Inferior parietal cortex (tissue), 1 donor: ENCODE measurements at regions not wholly inside any gene's neighbourhood (a gene's known extent, or its start where the extent isn't known, plus 50 kb on each side); places are given as distances from the start of the nearest gene placed in this dataset.
"Not testable (repeated sequence)": the region's sequence is repeated elsewhere in the genome, so short reads cannot be mapped to it uniquely, and the experiment has no call there.

Source experiments
- DNase-seq: peaks from one replicate; pipeline ENCODE4 v3.0.0-alpha.2; 2016; ENCODE audit errors: extremely low spot score

DNA sequence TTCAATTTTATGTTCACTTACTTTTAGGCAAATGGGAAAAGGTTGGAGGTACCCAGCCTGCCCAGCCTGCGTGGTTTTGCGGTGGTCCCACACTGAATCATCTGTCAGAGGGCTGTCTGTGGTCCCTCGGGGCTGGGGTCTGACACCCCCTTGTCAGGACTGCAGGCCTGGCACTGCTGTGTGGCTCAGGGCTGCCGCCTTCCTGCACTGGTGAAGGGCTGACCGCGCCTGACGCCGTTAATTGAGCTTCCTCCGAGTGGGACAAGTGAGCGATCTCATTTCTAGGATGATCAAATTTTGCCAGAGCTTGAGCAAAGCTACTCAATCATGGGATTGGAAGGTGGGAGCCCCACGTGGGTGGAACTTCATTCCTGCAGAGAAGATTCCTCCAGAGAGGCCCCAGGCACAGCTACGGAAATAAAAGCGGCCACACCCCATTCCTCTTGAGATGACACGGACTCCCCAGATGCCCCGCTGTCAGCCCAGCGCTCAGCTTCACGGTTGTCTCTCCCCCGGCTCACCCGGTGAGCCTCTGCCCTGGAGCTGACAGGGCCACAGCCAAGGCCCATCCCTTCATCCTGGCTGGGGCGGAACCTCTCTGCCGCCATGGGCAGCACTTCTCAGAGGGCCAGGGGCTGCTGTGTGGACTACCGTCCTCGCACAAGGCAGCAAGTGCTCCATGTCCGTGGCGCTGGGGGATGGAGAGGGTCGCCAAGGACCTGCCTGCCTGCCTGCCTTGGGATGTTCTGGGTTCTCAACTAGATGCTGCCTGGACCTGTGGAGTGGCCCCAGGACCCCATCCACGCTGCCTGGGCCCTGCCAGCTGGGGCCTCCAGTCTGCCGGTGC is 215.5 kb upstream of the SGCG start:
- not testable (repeated sequence) for DNase-seq

DNA sequence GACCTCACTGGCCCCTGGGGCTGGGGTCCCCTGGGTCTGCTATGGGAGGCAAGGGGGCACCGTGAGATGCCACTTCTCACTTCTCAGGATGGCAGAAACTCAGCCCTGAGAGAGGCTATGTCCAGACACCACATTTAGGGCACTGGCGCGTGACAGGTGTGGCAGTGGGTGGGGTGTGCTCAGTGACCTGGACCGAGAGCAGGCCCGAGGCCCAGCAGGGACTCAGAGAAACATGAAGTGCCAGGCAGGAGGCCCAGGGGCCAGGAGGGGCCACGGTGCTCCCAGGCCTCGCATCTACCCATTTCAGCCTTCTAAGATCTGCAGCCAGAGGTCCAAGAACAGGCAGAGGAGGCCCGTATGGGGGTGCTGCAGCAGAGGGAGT is 214.9 kb upstream of the SGCG start:
- DNase-seq: not testable (repeated sequence)

DNA sequence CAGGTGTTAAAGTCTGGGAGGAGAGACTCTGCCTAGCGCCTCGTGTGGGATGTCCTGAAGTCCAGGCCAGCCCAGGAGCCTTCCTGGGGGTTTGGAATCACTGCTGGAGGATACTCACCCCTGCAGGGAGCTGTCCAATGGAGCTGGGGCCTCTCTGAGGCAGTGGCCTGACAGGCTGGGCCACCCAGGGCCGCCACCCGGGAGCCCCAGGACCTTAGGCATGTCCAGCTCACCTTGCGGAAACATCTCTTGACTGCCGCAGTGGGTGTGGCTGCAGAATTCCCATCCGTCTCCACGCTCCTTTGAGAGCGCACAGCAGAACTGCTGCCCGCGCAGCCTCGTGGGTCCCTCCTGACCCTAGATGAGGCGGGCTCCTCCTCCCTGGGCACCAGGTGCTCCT is 214.0 kb upstream of the SGCG start:
- not testable (repeated sequence) for DNase-seq

DNA sequence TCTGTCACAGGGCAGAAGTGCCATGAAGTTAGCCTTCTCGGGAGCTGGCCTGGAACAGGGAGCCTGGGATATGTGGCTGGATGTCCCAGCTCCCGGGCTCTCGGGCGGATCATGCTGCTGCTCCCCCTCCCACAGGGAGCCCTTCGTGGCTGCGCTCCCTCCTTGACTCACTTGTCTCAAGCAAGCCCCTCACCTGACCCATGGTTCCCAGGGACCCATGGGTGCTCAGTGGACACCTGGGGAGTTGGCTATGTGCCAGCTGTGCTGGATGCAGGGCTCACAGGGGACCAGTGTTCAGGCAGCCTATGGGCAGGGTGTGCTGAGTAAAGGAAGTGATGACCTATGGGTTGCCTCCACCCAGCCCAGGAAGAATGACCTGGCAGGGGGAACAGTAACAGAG is 213.1 kb upstream of the SGCG start:
- DNase-seq: no peak

DNA sequence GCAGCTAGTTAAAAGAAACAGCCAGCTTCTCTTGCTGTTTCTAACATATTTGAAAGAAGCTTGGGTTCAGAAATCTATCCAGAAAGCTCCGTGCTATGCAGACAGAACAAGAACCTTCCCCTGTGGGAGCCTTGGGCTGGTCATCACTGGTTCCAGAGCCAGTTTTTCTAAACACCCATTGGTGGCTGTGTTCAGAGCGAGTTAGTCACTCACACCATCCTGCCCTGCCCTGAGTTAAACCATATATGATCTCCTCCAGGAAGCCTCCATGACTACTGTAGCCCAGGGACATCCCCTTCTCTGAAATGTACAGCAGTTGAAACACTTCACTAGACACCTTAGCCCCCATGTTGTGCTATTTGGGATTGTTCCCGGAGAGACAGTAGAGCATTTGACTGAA is 200.8 kb upstream of the SGCG start:
- DNase-seq: no peak

GRCh38 chr13:22980936-22981335 is 199.8 kb upstream of the SGCG start:
- no peak for DNase-seq

DNA sequence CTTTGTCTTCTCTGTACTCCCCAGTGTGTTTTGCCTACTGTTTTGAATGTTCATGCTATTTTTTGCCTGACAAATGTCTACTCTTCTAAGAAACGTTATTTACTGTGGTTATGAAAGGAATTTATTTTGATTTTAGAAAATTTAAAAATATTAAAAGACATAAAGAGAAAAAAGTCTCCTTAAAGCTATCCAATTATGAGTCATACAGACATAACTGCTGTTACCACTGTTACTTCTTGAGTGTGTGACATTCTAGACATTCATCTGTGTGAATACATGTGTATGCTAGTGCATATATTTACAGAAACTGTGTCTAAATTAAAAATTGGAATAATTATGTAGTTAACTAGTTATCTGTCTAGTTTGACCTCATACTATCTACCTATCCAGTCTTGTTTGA is 187.6 kb upstream of the SGCG start:
- DNase-seq: no peak

DNA sequence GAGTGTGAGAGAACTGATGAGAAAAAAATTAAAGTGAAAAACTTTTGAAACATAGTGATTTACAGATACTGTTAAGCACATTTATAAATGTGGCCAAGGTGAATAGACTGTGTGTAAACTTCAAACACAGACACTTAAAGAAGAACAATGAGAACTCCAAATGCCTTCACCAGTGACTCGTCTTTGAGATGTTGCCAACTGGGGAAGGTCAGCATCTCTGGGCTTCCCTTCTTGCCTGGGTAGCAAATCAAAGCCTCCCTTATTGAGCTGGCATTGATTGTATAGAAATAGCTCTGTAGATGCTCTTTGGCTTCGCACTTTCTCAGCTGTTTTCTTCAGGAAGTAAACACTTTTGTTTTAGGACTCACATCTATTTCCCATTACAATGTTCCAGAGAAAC is 177.3 kb upstream of the SGCG start:
- no peak for DNase-seq

GRCh38 chr13:23007426-23007825 is 173.4 kb upstream of the SGCG start:
- DNase-seq: no peak

- DNase-seq: no peak
Measured at GRCh38 chr13:23018143-23018542, 162.6 kb upstream of the SGCG start.

DNA sequence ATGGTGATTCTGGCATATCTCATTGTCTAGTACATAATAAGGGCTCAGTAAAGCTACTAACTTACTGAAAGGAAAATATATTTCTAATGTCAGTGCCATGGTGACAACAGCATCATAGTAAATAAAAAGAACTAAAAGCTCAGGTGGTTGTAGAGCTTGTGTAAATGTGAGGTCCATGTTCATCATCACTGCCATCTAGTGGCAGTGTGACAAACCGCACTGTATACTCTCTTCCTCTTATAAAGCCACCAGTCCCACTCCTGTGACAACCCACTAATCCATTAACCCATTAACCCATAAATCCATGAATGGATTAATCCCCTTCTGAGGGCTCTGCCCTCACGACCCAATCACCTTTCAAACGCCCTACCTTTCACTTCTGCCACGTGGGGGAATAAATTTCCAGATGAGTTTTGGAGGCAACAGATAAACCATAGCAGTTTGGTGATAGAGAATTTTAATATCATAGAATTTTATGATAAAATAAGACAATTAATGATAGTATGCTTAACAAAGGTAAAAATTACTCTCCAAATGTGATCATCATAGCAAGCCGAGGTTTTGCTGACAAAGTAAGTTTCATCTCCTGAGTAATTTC is 160.4 kb upstream of the SGCG start:
- DNase-seq: peak; percentile 73

GRCh38 chr13:23021906-23022305 is 158.9 kb upstream of the SGCG start:
- DNase-seq: peak; percentile 17

GRCh38 chr13:23022704-23023103 is 158.1 kb upstream of the SGCG start:
- DNase-seq: no peak

DNA sequence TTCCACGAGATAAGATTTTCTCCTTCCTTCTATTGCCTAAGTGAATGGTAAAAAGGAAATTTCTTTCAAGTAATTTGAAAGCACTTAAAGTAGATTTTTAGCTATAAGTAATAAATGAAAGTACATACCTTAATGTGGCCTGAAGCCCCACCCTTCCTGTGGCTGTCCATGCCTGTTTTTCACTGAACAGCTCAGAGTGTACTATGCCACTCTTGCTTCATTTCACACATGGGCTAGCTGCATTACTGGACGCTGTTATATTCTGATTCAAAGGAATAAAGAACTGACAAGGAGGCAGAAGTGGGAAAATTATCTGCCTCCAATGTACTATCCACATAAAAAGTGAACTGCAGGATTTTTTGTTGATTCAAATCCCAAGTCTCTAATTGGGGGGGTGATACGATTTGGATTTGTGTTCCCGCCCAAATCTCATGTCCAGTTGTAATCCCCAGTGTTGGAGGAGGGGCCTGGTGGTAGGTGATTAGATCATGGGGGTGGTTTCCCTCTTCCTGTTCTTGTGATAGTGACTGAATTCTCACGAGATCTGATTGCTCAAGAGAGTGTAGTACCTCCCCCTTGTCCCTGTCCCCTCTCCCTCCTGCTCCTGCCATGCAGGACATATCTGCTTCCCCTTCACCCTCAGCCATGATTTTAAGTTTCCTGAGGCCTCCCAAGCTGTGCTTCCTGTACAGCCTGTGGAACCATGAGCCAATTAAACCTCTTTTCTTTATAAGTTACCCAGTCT is 154.7 kb upstream of the SGCG start:
- DNase-seq: no peak

DNA sequence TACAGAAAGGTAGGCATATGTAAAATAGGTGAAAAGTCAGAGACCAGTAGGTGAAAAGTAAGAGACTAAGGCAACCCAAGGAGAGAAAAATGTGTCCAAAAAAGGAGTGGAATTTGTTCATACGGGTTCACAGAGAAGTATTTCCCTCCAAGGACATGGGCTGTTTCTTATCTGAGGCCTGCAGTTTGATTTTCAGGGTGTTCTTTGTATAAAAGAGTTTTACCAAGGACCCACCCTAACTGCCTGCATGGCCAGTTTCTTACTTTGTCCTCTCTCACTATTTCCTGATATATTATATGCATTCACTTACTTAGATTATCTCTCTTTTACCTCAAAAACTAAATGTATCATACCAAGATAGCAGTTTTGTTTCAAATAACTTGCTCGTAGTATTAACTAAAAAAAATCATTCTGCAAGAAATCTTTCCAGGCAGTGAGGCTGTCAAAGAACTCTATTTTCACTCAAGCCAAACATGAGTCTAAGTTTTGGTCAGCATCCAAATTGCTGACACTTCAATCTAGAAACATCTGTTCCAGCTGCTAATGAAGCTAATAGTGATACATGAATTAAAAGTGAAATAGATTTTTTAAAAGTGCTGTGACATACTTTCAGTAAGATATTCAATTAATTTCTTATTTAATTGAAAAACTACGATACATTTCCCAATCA is 141.4 kb upstream of the SGCG start:
- DNase-seq: no peak

DNA sequence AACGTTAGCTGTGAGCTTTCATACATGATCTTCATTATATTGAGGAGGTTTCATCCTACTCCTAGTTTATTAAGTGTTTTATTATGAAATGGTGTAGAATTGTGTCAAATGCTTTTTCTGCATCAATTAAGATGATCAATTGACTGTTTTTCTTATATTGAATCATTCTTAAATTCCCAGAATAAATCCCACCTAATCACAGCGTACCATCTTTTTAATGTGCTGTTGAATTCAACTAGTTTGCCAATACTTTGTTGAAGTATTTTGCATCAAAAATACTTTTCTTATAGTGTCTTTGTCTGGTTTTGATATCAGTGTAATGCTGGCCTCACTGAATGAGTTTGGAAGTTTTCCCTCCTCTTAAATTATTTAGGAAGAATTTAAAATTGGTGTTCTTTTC is 138.6 kb upstream of the SGCG start:
- no peak for DNase-seq

DNA sequence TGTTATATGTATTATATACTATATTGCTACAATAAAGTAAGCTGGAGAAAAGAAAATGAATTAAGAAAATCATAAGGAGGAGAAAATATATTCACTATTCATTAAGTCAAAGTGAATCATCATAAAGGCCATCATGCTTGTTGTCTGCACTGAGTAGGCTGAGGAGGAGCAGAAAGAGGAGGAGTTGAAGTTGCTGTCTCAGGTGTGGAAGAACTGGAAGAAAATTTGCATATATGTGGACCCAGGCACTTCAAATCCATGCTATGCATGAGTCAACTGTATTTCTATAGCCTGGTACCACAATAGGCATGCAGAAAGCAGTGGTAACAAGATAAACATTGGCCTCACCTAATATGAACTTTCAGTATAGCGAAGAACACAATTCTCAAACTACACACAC is 135.9 kb upstream of the SGCG start:
- no peak for DNase-seq

DNA sequence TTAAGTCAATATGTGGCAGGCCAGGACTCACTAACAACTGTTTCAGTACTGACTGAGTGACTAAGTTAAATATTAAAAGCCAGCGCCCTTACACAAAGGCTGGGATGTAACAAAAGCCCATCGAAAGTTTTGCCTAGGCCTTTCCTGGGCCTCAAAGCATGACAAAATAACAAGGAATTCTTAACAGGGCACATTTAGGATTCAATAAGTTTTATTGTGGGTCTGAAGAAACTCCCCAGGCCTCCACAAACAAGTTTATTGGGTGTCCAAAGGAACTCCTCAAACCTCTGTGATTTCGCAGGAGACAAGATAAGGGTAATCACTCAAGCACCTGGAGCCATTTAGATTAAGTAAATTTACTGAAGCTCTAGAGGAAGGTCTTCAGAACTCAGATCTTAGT is 130.7 kb upstream of the SGCG start:
- DNase-seq: no peak

DNA sequence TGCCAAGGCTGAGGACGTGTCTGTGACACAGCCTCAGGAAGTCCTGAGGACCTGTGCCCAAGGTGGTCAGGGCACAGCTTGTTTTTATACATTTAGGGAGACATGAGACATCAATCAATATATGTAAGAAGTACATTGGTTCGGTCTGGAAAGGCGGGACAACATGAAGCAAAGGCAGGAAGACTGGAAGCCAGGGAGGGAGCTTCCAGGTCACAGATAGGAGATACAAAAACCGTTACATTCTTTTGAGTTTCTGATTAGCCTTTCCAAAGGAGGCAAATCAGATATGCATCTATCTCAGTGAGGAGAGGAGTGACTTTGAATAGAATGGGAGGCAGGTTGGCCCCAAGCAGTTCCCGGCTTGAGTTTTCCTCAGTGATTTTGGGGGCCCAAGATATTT is 127.1 kb upstream of the SGCG start:
- not testable (repeated sequence) for DNase-seq

DNA sequence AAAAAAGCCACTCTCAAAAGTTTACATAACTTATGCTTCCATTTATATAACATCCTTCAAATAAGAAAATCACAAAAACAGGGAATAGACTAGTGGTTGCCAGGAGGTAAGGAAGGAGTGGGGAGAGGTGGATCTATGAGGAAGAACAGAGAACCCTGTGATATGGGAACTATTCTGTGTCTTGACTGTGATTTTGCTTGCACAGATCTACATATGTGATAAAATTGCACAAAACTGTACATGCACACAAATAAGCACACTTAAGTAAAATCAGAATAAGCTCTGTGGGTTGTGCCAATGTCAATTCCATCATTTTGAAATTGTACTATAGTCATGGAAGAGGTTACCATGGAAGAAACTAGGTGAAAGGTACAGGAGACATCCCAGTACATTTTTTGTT is 121.6 kb upstream of the SGCG start:
- no peak for DNase-seq

DNA sequence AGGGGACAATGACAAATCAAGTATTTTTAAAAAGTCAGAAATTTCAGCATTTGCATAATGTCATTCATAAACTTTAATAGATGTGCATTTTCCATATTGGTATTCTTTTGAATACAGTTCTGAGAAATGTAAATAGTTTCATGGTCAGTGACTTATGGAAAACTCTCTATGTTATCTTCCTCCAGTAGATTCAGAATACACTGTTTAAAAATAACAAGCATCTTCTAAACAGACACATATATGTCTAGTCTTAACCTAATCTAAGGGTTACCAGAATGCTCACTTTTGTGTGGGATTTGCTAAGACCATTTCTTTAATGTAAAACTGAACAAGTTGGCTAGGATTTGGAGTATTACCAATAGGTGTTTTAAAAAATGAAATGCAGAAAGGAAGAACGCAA is 119.8 kb upstream of the SGCG start:
- DNase-seq: no peak

DNA sequence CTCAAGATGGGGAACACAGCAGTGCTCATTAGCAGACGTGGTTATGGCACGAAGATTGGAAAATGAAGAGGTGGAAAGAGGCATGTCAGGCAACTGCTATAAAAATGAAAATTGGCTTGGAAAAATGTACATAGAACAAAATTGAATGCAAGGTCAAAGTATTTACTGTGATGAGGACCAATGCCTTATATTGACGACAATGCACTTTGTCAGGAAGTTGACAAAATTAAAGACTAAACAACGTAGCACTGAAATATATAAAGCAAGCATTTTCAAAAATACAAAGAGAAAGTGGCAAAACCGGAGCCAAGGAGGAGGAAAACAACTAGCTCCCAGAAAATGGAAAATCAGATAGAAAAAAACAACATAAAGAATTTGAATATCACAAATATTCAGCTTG is 113.7 kb upstream of the SGCG start:
- no peak for DNase-seq
